ENCODE measurements at regions not wholly inside any gene's neighbourhood (a gene's known extent, or its start where the extent isn't known, plus 50 kb on each side); places are given as distances from the start of the nearest gene placed in this dataset.

GRCh38 chr1:82875170-82875569 is 1074.4 kb downstream of the ADGRL2 start:
- Histone ChIP-seq H3K27ac (no peak overlapping the region), H3K9me3 (no peaks in the 10 kb centered on the region), H3K27me3 (no peaks in the 10 kb centered on the region), H3K4me1 (peaks cover 0 to 2% (median 0%) of the 10 kb centered on the region in 12 donors), H3K36me3 (no peaks in the 10 kb centered on the region), H3K4me3 (no peak overlapping the region)
- TF ChIP-seq POLR2A (IDR thresholded peaks at IDR 0.05): no peak
- intact Hi-C loops (cut with DNase I): no loop called here
- DNase-seq (no peak), ATAC-seq (no peak)
- 93 to 100% (median 99%) methylated on average over 1 of the region's 1 CpG for WGBS, 4 donors

DNA sequence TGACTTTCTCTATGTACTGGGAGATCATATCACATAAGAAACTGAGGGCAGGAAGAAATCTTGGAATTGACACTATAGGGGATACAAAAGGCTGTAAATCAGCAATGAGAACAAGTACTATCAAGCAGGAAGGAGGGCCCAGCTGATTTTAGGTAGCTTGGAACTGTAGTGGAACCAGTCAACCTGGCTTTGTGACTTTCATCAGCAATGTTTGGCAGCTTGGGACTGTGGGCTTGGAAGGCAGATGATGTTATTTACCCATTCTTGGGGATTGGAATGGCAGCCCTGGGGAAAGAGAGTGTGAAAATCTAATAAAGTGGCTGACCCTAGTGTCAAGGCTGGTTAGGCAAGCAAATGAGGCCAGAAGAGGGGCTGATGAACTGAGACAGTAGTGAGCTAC is 1073.3 kb downstream of the ADGRL2 start:
- ATAC-seq (no peak), DNase-seq (no peak)
- Histone ChIP-seq H3K4me1 (no peaks in the 10 kb centered on the region), H3K4me3 (no peak overlapping the region), H3K36me3 (no peaks in the 10 kb centered on the region), H3K27me3 (no peaks in the 10 kb centered on the region), H3K27ac (no peak overlapping the region), H3K9me3 (no peaks in the 10 kb centered on the region)
- intact Hi-C loops (cut with DNase I): no loop called here
- no peak for TF ChIP-seq POLR2A (IDR thresholded peaks at IDR 0.05)
- no peak for TF ChIP-seq CTCF (IDR thresholded peaks at IDR 0.05)

DNA sequence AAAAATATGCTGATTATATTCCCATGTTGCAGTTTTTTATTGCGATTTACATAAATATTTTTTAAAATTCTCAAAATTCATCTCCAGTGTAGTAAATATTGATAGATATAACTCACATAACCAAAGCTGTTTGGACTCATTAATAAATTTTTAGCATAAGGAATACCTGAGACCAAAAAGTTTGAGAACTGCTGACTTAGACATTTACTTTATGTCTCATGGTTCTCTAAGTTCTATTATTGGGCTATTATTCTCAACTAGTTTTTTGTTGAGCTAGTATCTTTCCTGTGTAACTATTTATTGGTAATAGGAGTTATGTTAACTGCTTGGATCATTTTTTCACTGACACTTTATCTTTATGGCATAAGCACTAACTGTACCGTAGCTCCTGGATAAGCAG is 1069.6 kb downstream of the ADGRL2 start:
- no peaks in the 10 kb centered on the region for H3K36me3 ChIP-seq
- intact Hi-C loops (cut with DNase I): no loop called here
- no peaks in the 10 kb centered on the region for H3K4me1 ChIP-seq
- ATAC-seq: no peak
- no peak for DNase-seq
- no peaks in the 10 kb centered on the region for H3K27me3 ChIP-seq
- H3K27ac ChIP-seq: no peak overlapping the region
- H3K4me3 ChIP-seq: no peak overlapping the region
- 89 to 98% (median 94%) methylated on average over 2 of the region's 2 CpGs for WGBS, 4 donors
- no peak for TF ChIP-seq POLR2A (IDR thresholded peaks at IDR 0.05)
- peaks cover 0 to 3% (median 0%) of the 10 kb centered on the region in 12 donors for H3K9me3 ChIP-seq

GRCh38 chr1:82867781-82868180 is 1067.0 kb downstream of the ADGRL2 start:
- H3K9me3 ChIP-seq: peaks cover 0 to 3% (median 0%) of the 10 kb centered on the region in 12 donors
- no peaks in the 10 kb centered on the region for H3K27me3 ChIP-seq
- no peak for DNase-seq
- no peaks in the 10 kb centered on the region for H3K36me3 ChIP-seq
- intact Hi-C loops (cut with DNase I): no loop called here
- ATAC-seq: no peak
- H3K4me3 ChIP-seq: no peak overlapping the region
- TF ChIP-seq CTCF (IDR thresholded peaks at IDR 0.05): no peak
- no peak for TF ChIP-seq POLR2A (IDR thresholded peaks at IDR 0.05)
- no peak overlapping the region for H3K27ac ChIP-seq
- H3K4me1 ChIP-seq: no peaks in the 10 kb centered on the region
- WGBS, 4 donors: 51 to 70% (median 65%) methylated on average over 4 of the region's 4 CpGs

DNA sequence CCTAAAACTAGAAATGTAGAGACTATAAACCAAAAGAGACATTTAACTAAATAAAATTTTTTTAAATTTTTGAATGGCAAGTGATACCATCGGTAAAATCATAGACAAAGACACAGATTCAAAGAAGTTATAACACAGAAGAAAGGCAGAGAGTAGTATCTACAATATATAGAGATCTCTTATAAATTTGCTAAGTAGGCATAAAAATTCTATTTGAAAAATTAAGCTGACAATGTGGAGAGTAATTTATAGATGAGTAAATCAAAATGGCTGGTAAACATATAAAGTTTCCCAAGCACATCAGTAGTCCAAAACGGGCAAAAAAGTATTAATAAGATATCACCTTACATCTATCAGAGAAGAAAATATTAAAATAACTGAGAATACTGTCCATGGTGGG is 1061.0 kb downstream of the ADGRL2 start:
- Histone ChIP-seq H3K27ac (no peak overlapping the region), H3K27me3 (no peaks in the 10 kb centered on the region), H3K4me1 (no peaks in the 10 kb centered on the region), H3K4me3 (no peak overlapping the region), H3K36me3 (no peaks in the 10 kb centered on the region), H3K9me3 (peaks cover 0 to under 1% (median 0%) of the 10 kb centered on the region in 12 donors)
- 93 to 96% (median 95%) methylated on average over 2 of the region's 2 CpGs for WGBS, 4 donors
- intact Hi-C loops (cut with DNase I): no loop called here
- TF ChIP-seq CTCF (IDR thresholded peaks at IDR 0.05) (no peak), POLR2A (IDR thresholded peaks at IDR 0.05) (no peak)
- ATAC-seq (no peak), DNase-seq (no peak)
